ENCODE measurements at regions not wholly inside any gene's neighbourhood (a gene's known extent, or its start where the extent isn't known, plus 50 kb on each side); places are given as distances from the start of the nearest gene placed in this dataset.

DNA sequence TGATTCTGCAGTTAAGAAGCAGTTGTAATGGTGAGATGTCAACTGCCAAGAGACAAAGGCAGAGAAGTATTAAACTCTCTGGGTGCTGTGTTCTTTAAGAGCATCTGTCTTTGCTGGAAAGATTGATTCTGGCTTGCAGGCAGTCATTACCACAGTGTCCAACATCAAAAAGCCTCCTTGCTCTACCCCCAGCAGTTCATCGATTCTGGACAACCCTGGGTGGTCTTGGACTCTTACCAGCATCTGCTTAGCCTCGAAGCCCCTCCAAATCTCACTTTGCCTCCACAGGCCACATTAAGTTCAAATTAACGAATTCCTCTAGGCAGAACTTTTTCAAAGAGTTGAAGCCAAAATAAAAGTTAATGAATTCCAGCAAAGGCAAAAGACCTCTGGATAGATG lies 1061.4 kb downstream of the TSN start:
- TF ChIP-seq, protein P1, sequence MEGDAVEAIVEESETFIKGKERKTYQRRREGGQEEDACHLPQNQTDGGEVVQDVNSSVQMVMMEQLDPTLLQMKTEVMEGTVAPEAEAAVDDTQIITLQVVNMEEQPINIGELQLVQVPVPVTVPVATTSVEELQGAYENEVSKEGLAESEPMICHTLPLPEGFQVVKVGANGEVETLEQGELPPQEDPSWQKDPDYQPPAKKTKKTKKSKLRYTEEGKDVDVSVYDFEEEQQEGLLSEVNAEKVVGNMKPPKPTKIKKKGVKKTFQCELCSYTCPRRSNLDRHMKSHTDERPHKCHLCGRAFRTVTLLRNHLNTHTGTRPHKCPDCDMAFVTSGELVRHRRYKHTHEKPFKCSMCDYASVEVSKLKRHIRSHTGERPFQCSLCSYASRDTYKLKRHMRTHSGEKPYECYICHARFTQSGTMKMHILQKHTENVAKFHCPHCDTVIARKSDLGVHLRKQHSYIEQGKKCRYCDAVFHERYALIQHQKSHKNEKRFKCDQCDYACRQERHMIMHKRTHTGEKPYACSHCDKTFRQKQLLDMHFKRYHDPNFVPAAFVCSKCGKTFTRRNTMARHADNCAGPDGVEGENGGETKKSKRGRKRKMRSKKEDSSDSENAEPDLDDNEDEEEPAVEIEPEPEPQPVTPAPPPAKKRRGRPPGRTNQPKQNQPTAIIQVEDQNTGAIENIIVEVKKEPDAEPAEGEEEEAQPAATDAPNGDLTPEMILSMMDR (IDR thresholded peaks at IDR 0.05; ENCODE audit: low read depth, low read length): no peak
- TF ChIP-seq EZH2phosphoT487 (IDR thresholded peaks at IDR 0.05; ENCODE audit: low read depth): no peak

Measured in OCI-LY3 (cell line).